H9 (cell line): ENCODE measurements at regions not wholly inside any gene's neighbourhood (a gene's known extent, or its start where the extent isn't known, plus 50 kb on each side); places are given as distances from the start of the nearest gene placed in this dataset.

Source experiments
- DNase-seq: peaks from one replicate; pipeline ENCODE4 v3.0.0-alpha.2; 2017
- H2AFZ ChIP-seq: one replicate; pipeline ENCODE4 v1.6.1; 2013; ENCODE audit warnings: mild to moderate bottlenecking, low read length, control low read depth, moderate library complexity
- H2AK5ac ChIP-seq: 2 replicates; pipeline ENCODE4 v1.6.1; 2013; ENCODE audit warnings: low read length, control low read depth, mixed read lengths; ENCODE audit not compliant: insufficient read length
- H2BK120ac ChIP-seq: one replicate; pipeline ENCODE4 v1.6.1; 2013; ENCODE audit warnings: low read depth, mild to moderate bottlenecking, low read length, control low read depth, inconsistent platforms; ENCODE audit not compliant: poor library complexity, severe bottlenecking
- H2BK12ac ChIP-seq: 2 replicates; pipeline ENCODE4 v1.6.1; 2013; ENCODE audit warnings: low read length, control low read depth, mixed read lengths, low read depth; ENCODE audit not compliant: insufficient read length
- H2BK15ac ChIP-seq: 2 replicates; pipeline ENCODE4 v1.6.1; 2013; ENCODE audit warnings: low read depth, low read length, control low read depth
- H2BK20ac ChIP-seq: one replicate; pipeline ENCODE4 v1.6.1; 2013; ENCODE audit warnings: low read depth, mild to moderate bottlenecking, low read length, control low read depth, inconsistent platforms; ENCODE audit not compliant: poor library complexity, severe bottlenecking
- H2BK5ac ChIP-seq: 2 replicates; pipeline ENCODE4 v1.6.1; 2013; ENCODE audit warnings: low read length, control low read depth, mixed read lengths; ENCODE audit not compliant: insufficient read length
- H3K14ac ChIP-seq: 2 replicates; pipeline ENCODE4 v1.6.1; 2013; ENCODE audit warnings: low read length, control low read depth; ENCODE audit not compliant: insufficient read depth
- H3K18ac ChIP-seq: 2 replicates; pipeline ENCODE4 v1.6.1; 2013; ENCODE audit warnings: low read depth, mild to moderate bottlenecking, mixed read lengths, low read length, control low read depth; ENCODE audit not compliant: insufficient read length
- H3K23ac ChIP-seq: 2 replicates; pipeline ENCODE4 v1.6.1; 2013; ENCODE audit warnings: low read length, control low read depth, mixed read lengths, low read depth; ENCODE audit not compliant: insufficient read length
- H3K23me2 ChIP-seq: 2 replicates; pipeline ENCODE4 v1.6.1; 2013; ENCODE audit warnings: low read depth, mild to moderate bottlenecking, mixed read lengths, low read length, control low read depth; ENCODE audit not compliant: insufficient read length, poor library complexity, severe bottlenecking
- H3K27ac ChIP-seq: 2 replicates; pipeline ENCODE4 v1.5.1; 2013; ENCODE audit warnings: low read length, control low read depth, mixed read lengths, low read depth; ENCODE audit not compliant: insufficient read length
- H3K27me3 ChIP-seq: 2 replicates; pipeline ENCODE4 v1.6.1; 2013; ENCODE audit warnings: low read length, control low read depth, inconsistent platforms; ENCODE audit not compliant: insufficient read depth
- H3K4ac ChIP-seq: 2 replicates; pipeline ENCODE4 v1.6.1; 2013; ENCODE audit warnings: low read depth, mild to moderate bottlenecking, control low read depth, inconsistent platforms, low read length, moderate library complexity
- H3K4me1 ChIP-seq: 2 replicates; pipeline ENCODE4 v1.6.1; 2013; ENCODE audit warnings: low read length, control low read depth, inconsistent platforms; ENCODE audit not compliant: insufficient read depth
- H3K4me2 ChIP-seq: 2 replicates; pipeline ENCODE4 v1.6.1; 2013; ENCODE audit warnings: low read length, control low read depth, mixed read lengths; ENCODE audit not compliant: insufficient read length, insufficient read depth
- H3K56ac ChIP-seq: 2 replicates; pipeline ENCODE4 v1.6.1; 2013; ENCODE audit warnings: low read depth, mild to moderate bottlenecking, mixed read lengths, low read length, control low read depth; ENCODE audit not compliant: insufficient read length
- H3K79me1 ChIP-seq: 2 replicates; pipeline ENCODE4 v1.6.1; 2013; ENCODE audit warnings: low read depth, mild to moderate bottlenecking, moderate library complexity, low read length, control low read depth, inconsistent platforms; ENCODE audit not compliant: insufficient read depth, poor library complexity, severe bottlenecking
- H3K79me2 ChIP-seq: 2 replicates; pipeline ENCODE4 v1.6.1; 2013; ENCODE audit warnings: low read length, control low read depth, inconsistent platforms; ENCODE audit not compliant: insufficient read depth
- H3K9ac ChIP-seq: 2 replicates; pipeline ENCODE4 v1.6.1; 2013; ENCODE audit warnings: low read length, control low read depth, mixed read lengths; ENCODE audit not compliant: insufficient read length; ENCODE audit errors: extremely low read depth
- H3K9me3 ChIP-seq: one replicate; pipeline ENCODE4 v1.6.1; 2013; ENCODE audit warnings: low read depth, low read length, inconsistent platforms; ENCODE audit not compliant: control insufficient read depth
- H3T11ph ChIP-seq: one replicate; pipeline ENCODE4 v1.6.1; 2013; ENCODE audit warnings: mild to moderate bottlenecking, low read length, control low read depth, inconsistent platforms
- H4K20me1 ChIP-seq: one replicate; pipeline ENCODE4 v1.6.1; 2013; ENCODE audit not compliant: control insufficient read depth, insufficient read length, insufficient read depth
- H4K5ac ChIP-seq: 2 replicates; pipeline ENCODE4 v1.6.1; 2013; ENCODE audit warnings: low read depth, mild to moderate bottlenecking, mixed read lengths, low read length, control low read depth; ENCODE audit not compliant: insufficient read length
- H4K8ac ChIP-seq: replicated peaks from 2 replicates; pipeline ENCODE4 v1.6.1; 2013; ENCODE audit warnings: low read length, control low read depth, mixed read lengths, low read depth; ENCODE audit not compliant: insufficient read length
- H4K91ac ChIP-seq: 2 replicates; pipeline ENCODE4 v1.6.1; 2013; ENCODE audit warnings: low read depth, mild to moderate bottlenecking, moderate library complexity, mixed read lengths, low read length, control low read depth; ENCODE audit not compliant: insufficient read length
- H3K27ac Mint-ChIP-seq, 3 experiments: 2 replicates in 2 of 3; 3 replicates in 1 of 3; pipeline ENCODE4 v1.8.0; 2020 to 2021; ENCODE audit warnings: mixed read lengths in 3 of 3, mild to moderate bottlenecking in 1 of 3, moderate library complexity in 1 of 3
- H3K27me3 Mint-ChIP-seq: 2 replicates; pipeline ENCODE4 v1.8.0; 2021; ENCODE audit warnings: low read depth, mild to moderate bottlenecking, moderate library complexity, mixed read lengths
- H3K36me3 Mint-ChIP-seq, 3 experiments: 2 replicates in 2 of 3; 3 replicates in 1 of 3; pipeline ENCODE4 v1.8.0; 2020 to 2021; ENCODE audit warnings: low read depth in 3 of 3, mixed read lengths in 3 of 3; ENCODE audit not compliant: insufficient read depth in 1 of 3
- H3K4me1 Mint-ChIP-seq, 2 experiments: 2 replicates each; pipeline ENCODE4 v1.8.0; 2020; ENCODE audit warnings: mixed read lengths in 2 of 2
- H3K4me3 Mint-ChIP-seq, 2 experiments: 2 replicates in 1 of 2; 3 replicates in 1 of 2; pipeline ENCODE4 v1.8.0; 2020 to 2021; ENCODE audit warnings: mild to moderate bottlenecking in 2 of 2, mixed read lengths in 2 of 2, moderate library complexity in 1 of 2
- H3K9me3 Mint-ChIP-seq, 2 experiments: 2 replicates in 1 of 2; 3 replicates in 1 of 2; pipeline ENCODE4 v1.8.0; 2020; ENCODE audit warnings: mild to moderate bottlenecking in 2 of 2, mixed read lengths in 2 of 2, moderate library complexity in 1 of 2
- WGBS: extraction: QIAGEN DNeasy Blood & Tissue Kit; methylation state at CpG from one replicate; pipeline ENCODE4 v1.1.7; 2013; ENCODE audit warnings: missing lambda C conversion rate, low lambda C conversion rate, mixed read lengths; ENCODE audit not compliant: insufficient read length; ENCODE audit errors: extremely low coverage; 5-methylcytosine and 5-hydroxymethylcytosine counted together
- TF ChIP-seq, protein P1 (sequence below): fragments of 200-600 bp; sonication (generic); conservative IDR thresholded peaks from 3 replicates; pipeline ENCODE4 v1.8.0; 2021; ENCODE audit warnings: antibody characterized with exemption, mild to moderate bottlenecking

DNA sequence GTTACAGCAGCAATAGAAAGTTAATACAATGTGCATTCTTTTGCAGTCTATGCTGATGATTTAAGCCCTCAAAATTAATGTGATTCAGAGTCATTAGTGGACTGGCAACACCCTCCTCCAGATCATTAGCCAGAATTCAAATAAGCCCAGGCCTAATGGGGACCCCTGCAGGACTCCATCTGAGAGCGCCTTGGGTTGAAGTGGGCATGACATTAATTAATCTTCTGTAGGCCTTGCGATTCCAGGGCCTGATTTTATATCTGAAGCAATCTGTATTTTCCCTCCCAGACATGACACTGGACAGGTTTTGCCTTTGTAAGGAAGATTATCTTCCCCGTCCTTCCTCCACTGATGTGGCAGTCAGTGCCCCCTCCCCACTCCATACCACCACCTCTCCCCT lies 442.9 kb downstream of the FOXO1 start:
- Histone ChIP-seq H3T11ph (no peak overlapping the region), H2BK5ac (no peak overlapping the region), H3K27me3 (no peaks in the 10 kb centered on the region), H3K9ac (no peak overlapping the region), H3K4me1 (no peaks in the 10 kb centered on the region), H3K23ac (no peak overlapping the region), H3K18ac (no peak overlapping the region), H3K56ac (no peak overlapping the region), H2BK120ac (no peak overlapping the region), H2BK12ac (no peak overlapping the region), H4K91ac (no peak overlapping the region), H3K9me3 (no peaks in the 10 kb centered on the region), H3K27ac (no peak overlapping the region), H3K79me2 (no peaks in the 10 kb centered on the region), H3K14ac (no peak overlapping the region), H2BK15ac (no peak overlapping the region), H2AK5ac (no peak overlapping the region), H3K4ac (no peak overlapping the region), H4K20me1 (no peaks in the 10 kb centered on the region), H2BK20ac (no peak overlapping the region), H3K23me2 (no peaks in the 10 kb centered on the region), H4K5ac (no peak overlapping the region), H3K79me1 (no peaks in the 10 kb centered on the region), H2AFZ (no peak overlapping the region), H3K4me2 (no peak overlapping the region), H4K8ac (no peak overlapping the region)
- Mint-ChIP-seq H3K4me1 (peaks cover 18 to 24% of the 10 kb centered on the region in 2 experiments), H3K9me3 (no peaks in the 10 kb centered on the region), H3K27me3 (no peaks in the 10 kb centered on the region), H3K4me3 (no peak overlapping the region), H3K27ac (no peak overlapping the region), H3K36me3 (no peaks in the 10 kb centered on the region)
- TF ChIP-seq, protein P1, sequence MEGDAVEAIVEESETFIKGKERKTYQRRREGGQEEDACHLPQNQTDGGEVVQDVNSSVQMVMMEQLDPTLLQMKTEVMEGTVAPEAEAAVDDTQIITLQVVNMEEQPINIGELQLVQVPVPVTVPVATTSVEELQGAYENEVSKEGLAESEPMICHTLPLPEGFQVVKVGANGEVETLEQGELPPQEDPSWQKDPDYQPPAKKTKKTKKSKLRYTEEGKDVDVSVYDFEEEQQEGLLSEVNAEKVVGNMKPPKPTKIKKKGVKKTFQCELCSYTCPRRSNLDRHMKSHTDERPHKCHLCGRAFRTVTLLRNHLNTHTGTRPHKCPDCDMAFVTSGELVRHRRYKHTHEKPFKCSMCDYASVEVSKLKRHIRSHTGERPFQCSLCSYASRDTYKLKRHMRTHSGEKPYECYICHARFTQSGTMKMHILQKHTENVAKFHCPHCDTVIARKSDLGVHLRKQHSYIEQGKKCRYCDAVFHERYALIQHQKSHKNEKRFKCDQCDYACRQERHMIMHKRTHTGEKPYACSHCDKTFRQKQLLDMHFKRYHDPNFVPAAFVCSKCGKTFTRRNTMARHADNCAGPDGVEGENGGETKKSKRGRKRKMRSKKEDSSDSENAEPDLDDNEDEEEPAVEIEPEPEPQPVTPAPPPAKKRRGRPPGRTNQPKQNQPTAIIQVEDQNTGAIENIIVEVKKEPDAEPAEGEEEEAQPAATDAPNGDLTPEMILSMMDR, result no peak
- DNase-seq, result no peak
- no CpG with 5 or more reads among the region's 3 CpGs for WGBS
